Suprapubic skin (tissue), 3 donors: ENCODE measurements at regions not wholly inside any gene's neighbourhood (a gene's known extent, or its start where the extent isn't known, plus 50 kb on each side); places are given as distances from the start of the nearest gene placed in this dataset.

ENCODE experiments used
- POLR2AphosphoS5 ChIP-seq, 3 donors: sonication (generic); formaldehyde crosslinking; IDR thresholded peaks; one replicate each; pipeline ENCODE4 v1.6.1; 2017; ENCODE audit warnings: antibody characterized with exemption in 3 of 3
- TF ChIP-seq, protein P1 (sequence below), 2 donors: fragments of 200-600 bp in 1 of 2; fragments of 450-650 bp in 1 of 2; sonication (generic) in 1 of 2; IDR thresholded peaks; one replicate each; pipeline ENCODE4 v1.5.1; 2016 to 2019; ENCODE audit warnings: antibody characterized with exemption in 2 of 2, mild to moderate bottlenecking in 1 of 2, moderate library complexity in 1 of 2

DNA sequence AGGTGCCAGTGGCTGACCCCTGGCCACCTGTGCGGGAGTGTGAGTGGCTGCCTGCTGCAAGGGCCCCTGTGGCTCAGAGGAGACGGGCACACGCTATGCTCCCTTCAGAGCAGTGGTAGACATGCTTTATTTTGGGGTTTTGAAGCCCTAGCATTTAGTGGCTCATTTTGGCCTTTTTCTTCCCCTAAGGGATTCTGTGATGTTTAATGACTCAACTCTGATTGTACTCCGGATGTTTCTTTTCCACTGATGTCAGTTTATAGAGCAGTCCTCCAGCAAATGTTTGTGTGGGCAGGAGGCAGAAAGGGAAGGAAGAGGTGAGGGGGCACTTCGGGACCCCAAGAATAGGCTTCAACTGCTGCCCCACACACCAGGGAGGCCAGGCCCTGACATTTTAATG lies 288.9 kb upstream of the C2CD4B start:
- TF ChIP-seq, protein P1, sequence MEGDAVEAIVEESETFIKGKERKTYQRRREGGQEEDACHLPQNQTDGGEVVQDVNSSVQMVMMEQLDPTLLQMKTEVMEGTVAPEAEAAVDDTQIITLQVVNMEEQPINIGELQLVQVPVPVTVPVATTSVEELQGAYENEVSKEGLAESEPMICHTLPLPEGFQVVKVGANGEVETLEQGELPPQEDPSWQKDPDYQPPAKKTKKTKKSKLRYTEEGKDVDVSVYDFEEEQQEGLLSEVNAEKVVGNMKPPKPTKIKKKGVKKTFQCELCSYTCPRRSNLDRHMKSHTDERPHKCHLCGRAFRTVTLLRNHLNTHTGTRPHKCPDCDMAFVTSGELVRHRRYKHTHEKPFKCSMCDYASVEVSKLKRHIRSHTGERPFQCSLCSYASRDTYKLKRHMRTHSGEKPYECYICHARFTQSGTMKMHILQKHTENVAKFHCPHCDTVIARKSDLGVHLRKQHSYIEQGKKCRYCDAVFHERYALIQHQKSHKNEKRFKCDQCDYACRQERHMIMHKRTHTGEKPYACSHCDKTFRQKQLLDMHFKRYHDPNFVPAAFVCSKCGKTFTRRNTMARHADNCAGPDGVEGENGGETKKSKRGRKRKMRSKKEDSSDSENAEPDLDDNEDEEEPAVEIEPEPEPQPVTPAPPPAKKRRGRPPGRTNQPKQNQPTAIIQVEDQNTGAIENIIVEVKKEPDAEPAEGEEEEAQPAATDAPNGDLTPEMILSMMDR (IDR thresholded peaks at IDR 0.05): no peak
- TF ChIP-seq POLR2AphosphoS5 (IDR thresholded peaks at IDR 0.05): no peak
